EH (cell line): ENCODE measurements at regions not wholly inside any gene's neighbourhood (a gene's known extent, or its start where the extent isn't known, plus 50 kb on each side); places are given as distances from the start of the nearest gene placed in this dataset.
A peak's percentile ranks its signal among the peaks of the same experiment; 100 is the strongest.

Experiments
- DNase-seq: peaks from one replicate; pipeline ENCODE4 v3.0.0-alpha.2; 2015; ENCODE audit warnings: low read depth

GRCh38 chr12:127297327-127297726 is 969.6 kb upstream of the TMEM132C start:
- DNase-seq: no peak

DNA sequence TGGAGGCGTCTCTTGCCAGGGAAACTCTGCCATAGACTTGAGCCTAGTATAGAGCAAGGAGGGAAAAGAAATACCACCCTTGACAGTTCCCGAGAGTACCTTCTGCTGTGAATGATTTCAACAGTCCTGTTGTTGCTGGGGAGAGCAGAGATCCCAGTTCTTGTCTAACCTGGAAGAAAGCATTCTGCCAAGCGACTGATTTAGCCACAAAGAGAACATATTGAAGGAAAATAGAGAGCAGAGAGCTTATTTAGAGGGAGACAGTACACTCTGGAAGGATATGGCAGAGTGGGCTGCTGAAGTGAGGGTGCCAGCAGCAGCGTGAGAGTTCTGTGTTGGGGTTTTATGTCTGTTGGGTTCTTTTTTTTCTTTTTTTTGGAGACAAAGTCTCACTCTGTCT is 966.9 kb upstream of the TMEM132C start:
- no peak for DNase-seq

GRCh38 chr12:127300753-127301152 is 966.2 kb upstream of the TMEM132C start:
- DNase-seq: no peak

DNA sequence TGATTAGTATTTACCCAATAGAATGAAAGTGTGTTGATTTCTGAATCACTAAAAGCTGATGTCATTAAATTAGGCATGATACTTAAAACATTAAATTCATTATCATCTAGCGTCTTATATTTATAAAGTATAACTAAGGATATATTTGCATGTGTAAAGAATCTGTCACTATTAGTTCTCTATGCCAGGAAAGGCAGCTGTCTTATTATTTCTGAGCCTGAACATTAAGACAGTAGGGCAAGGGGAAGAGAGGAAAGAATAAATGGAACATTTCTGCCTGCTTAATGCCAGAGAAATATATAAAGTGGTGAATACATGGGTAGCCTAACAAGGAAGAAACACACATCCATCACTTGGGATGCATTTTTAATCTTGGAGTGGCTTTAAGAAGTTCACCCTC is 965.1 kb upstream of the TMEM132C start:
- no peak for DNase-seq

DNA sequence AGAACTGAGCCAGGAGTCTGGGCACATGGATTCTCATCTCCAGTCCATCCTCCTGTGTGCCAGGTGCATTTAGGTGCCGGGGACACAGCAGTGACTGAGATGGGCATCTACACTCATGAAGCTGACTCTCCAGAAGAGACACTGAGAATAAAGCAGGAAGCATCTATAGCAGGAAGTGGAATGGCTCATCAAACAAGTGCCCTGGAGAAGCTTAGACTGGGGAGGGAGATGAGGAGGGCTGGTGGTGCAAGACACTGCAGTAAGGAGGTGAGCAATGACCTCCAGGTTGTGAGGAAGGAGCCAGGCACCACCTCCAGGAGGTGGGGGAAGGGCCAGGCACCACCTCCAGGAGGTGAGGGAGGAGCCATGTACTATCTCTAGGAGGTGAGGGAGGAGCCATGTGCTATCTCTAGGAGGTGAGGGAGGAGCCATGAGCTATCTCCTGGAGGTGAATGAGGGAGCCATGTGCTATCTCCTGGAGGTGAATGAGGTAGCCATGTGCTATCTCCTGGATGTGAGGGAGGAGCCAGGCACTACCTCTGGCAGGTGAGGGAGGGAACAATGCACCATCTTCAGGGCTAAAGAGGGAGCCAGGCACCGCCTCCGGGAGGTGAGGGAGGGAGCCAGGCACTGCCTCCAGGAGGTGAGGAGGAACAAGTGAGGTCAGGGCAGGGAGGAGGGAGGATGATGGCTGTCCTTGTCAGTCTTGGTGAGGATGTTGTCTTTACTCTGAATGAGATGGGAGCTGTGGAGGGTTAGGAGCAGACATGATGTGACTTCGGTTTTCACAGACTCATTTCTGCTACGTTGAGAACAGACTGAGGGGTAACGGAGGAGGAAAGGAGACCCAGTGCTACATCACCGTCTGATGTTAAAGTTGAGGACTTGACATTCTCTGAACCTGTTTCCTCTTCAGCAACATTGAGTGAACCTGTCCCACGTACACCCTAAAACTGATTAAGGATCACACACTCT is 961.9 kb upstream of the TMEM132C start:
- no peak for DNase-seq

DNA sequence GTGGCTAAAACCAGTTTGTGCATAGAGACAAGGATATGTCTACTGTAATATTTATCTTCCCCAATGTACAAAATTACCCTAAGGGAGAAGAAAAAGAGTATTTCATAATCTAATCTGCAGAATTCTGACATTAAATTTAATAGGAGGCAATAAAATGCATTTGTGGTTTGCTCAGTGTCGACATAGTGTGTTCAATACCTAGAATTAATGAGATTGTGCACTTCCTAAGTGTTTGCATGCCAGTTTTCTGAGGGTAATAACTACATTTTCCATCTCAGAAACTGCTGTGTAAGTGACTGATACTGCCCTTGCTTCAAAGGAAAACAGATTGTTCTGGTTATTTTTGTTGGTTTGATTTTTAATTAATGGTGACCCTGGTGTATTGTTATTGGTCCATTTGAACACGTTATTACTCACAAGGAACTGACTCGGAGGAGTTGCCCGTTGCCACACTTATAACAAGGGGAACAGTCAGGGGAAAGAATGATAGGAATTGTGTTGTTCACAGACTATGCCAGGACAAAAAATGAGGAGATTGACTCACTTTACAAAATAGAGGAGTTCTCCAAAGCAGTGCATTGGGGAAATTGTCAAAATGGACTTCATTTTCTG is 960.3 kb upstream of the TMEM132C start:
- DNase-seq: peak; percentile 64

DNA sequence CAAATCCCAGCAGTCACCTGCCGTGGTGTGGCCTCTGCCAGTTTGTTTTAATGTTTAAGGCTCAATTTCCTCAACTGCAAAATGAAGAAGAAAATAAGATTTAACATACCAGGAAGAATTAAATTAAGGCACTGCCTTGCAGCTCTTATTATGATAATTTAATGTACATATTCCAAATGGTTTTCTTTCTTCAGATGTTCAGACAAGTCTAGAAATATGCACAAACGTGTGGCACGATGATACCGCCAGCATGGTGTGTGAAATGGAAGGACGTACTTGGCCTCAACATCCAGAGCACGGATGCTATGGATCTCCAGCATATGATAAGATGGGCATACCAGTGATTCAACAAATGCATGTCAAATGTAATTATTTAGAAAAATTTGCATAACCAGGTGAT is 959.4 kb upstream of the TMEM132C start:
- no peak for DNase-seq

DNA sequence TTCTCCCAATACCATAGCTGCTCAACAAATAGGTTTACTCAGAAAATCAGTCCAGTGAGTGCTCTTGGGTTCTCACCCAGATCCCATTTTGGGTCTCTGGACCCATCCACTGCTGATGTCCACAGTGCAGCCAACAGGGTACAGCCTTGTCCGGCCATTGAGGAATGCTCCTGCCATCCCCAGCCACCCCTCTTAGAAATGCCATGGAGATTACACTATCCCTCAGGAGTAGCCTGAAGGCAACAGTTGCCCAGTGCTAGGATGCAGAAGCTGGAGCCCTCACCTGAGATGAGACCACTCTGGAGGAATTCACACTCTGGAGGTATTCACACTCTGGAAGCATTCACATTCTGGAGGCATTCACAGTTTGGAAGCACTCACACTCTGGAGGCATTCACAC is 958.8 kb upstream of the TMEM132C start:
- no peak for DNase-seq

- DNase-seq: no peak
These were observed 956.4 kb upstream of the TMEM132C start for GRCh38 chr12:127310548-127310947.

GRCh38 chr12:127311720-127312364 is 955.1 kb upstream of the TMEM132C start:
- DNase-seq: no peak

- no peak for DNase-seq
These were observed 942.3 kb upstream of the TMEM132C start for GRCh38 chr12:127324681-127325080.

DNA sequence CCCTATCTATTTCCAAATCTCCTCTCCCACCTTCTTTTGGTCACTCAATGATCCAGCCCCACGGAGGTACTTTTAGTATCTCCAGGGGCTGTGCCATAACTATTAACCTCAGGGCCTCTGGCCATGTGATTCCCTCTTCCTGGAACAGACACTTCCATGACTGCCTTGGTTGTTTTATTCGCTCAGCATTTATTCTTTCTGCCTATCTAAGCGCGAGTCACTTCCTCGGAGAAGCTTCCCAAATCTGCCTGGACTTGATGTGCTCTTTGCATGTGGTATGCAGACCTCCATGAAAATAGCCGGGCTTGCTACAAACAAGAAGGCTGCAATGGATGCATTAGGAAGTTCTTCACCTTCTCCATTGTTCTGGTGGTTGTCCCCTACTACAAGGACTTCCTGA is 939.0 kb upstream of the TMEM132C start:
- no peak for DNase-seq

DNA sequence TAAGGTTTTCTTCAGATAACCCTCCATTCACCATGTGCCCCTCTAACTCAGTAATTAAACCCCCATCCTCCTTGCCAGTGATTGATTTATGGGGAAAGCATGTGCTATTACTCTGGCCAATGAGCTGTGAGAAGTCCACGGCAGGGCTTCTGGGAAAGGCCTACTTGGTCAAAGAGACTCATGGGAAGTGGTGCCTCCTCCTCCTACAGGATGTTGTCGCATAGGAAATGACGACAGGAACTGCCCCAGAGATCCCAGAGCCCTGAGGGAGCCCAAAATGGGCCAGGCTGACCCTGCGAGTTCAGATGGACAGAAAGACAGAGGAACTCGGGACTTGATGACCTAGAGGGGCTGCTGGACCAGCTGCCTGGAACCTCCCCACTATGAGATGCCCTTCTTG is 938.1 kb upstream of the TMEM132C start:
- DNase-seq: no peak

GRCh38 chr12:127334365-127334764 is 932.6 kb upstream of the TMEM132C start:
- no peak for DNase-seq

DNA sequence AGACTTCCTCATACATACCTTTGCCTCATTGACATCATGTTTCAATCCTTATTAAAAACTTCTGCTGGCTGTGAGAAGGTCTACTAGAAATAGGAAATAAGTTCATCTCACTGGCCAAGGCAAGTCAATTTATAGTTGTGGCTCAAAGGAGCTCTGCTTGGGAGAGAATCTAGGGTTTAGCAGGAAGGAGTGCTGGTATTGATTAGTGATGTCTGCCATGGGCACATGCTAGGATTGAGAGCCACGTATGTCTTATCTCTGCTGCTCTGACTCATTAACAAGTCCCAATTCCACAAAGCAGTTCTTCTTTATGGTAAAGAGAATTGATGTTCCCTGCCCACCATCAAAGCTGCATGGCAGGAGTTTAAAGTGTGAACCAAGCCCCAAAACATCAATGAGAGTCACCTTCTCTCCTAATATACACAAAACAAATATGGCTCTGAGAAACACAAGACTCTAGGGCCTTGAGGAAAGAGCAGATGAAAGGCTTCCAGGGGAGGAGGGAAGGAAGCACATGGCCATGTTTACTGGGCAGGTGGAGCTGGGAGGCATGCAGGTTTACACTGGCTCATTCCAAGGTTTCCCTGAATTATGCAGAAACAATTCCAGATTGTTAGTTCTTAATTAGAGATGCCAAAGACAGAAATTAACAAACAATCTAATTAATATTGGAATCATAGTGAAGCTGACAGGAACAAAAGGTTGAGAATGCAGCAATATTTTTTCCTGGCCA is 931.9 kb upstream of the TMEM132C start:
- DNase-seq: no peak

DNA sequence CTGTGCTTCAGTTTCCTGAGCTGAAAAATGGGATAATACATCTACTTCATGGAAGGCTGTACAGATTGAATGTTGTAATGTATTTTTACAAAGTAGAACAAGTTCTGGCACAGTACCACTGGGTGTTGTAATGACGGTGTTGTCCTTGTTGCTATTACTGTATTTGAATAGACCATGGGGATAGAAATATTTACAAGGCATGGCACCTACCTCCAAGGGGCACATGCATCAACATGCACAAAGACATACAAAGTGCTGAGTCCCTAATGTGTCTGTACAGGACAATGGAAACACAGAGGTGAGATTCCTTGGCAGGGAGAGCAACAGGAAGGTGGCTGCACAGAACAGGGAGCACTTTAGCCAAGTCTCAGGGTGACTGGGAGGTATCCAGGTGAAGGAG is 930.6 kb upstream of the TMEM132C start:
- DNase-seq: no peak

GRCh38 chr12:127339065-127339464 is 927.9 kb upstream of the TMEM132C start:
- DNase-seq: no peak

- DNase-seq: no peak
These were observed 926.6 kb upstream of the TMEM132C start for GRCh38 chr12:127340381-127340780.

DNA sequence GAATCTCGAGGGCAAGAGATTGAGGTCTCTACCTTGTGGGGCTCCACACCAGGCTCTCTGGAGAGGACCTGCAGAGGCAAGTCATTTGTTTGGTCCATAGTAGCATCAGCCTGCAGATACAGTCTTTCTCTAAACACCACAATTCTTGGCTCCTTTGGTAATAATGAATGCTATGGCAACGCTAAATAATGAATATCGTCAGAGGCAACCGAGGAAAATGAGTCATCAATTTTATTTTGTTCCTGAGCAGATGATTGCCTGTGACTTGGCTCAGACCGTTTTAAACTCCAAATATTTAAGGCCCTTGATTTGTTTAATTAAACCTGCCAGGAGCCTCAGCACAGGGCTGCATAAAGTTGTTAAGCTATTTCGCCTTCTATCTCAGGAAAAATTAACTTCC is 924.1 kb upstream of the TMEM132C start:
- no peak for DNase-seq

DNA sequence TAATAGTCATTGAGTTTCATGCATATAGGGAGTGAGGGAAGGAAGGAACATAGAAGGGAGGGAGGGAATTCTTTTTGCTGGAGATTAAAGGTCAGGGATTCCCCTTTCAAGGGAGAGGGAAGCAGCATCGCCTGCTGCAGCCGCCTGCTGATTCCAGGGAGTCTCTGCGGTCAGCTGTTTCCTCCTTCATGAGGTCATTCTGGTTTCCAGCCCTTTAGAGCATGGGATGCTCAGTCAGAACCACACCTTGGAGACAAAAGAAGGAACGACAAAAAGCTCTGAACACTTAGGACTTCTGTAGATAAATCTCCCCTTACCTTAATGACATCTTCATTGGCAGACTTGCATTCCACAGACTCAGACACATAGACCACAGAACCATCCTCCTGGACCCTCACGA is 923.0 kb upstream of the TMEM132C start:
- peak; percentile 4 for DNase-seq

DNA sequence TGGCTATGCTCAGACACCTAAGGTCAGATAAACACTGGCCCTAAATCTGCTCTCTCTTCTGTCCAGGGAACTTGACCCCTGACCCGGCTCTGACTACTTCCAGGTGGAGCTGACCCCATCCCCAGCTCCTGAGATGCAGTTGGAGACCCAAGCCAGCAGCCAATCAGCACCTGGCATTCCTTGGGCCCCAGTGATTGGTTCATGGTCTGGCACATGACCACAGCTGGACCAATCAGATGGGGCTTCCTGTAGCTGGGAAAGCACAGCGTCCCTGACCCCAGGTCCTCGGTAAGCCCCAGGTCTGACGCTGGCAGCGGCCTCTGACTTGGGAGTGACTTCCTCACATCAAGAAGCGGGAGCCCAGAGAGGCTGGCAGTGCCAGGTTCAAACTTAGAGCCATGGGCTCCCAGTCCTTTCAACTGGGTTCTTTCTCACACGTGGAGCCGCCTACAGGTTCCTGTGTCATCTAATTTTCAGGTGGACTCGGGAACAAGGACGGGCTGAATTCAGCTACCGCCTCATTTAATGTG is 915.4 kb upstream of the TMEM132C start:
- no peak for DNase-seq
